Liver (tissue), 8 donors: ENCODE measurements at regions not wholly inside any gene's neighbourhood (a gene's known extent, or its start where the extent isn't known, plus 50 kb on each side); places are given as distances from the start of the nearest gene placed in this dataset.

ENCODE experiments used
- DNase-seq: peaks from one replicate; pipeline ENCODE4 v3.0.0-alpha.2; 2017; ENCODE audit warnings: low spot score
- H3K27ac ChIP-seq, 2 donors: one replicate each; pipeline ENCODE4 v1.7.0; 2013; ENCODE audit warnings: inconsistent platforms in 2 of 2, low read length in 2 of 2, control low read depth in 1 of 2, low read depth in 1 of 2, mild to moderate bottlenecking in 1 of 2
- H3K27me3 ChIP-seq, 4 donors: one replicate each; pipeline versions ENCODE4 v1.6.1 to v1.7.0; 2013; ENCODE audit warnings: low read length in 3 of 4, inconsistent platforms in 1 of 4, mild to moderate bottlenecking in 1 of 4, moderate library complexity in 1 of 4; ENCODE audit not compliant: control insufficient read depth in 4 of 4, insufficient read depth in 4 of 4
- H3K36me3 ChIP-seq, 4 donors: one replicate each; pipeline versions ENCODE4 v1.6.1 to v1.7.0; 2013; ENCODE audit warnings: low read length in 3 of 4, mild to moderate bottlenecking in 3 of 4, low read depth in 1 of 4, moderate library complexity in 1 of 4; ENCODE audit not compliant: control insufficient read depth in 4 of 4, insufficient read depth in 3 of 4
- H3K4me1 ChIP-seq, 4 donors: one replicate each; pipeline versions ENCODE4 v1.6.1 to v1.7.0; 2013; ENCODE audit warnings: low read length in 3 of 4, mild to moderate bottlenecking in 3 of 4, moderate library complexity in 1 of 4; ENCODE audit not compliant: control insufficient read depth in 4 of 4, insufficient read depth in 4 of 4
- H3K4me3 ChIP-seq, 3 donors: one replicate each; pipeline versions ENCODE4 v1.6.1 to v1.7.0; 2013; ENCODE audit warnings: low read length in 3 of 3, control low read depth in 1 of 3, low read depth in 1 of 3, mild to moderate bottlenecking in 1 of 3
- H3K9ac ChIP-seq, 2 donors: one replicate each; pipeline ENCODE4 v1.7.0; 2013; ENCODE audit warnings: low read length in 2 of 2, mild to moderate bottlenecking in 2 of 2, moderate library complexity in 2 of 2, control low read depth in 1 of 2, low read depth in 1 of 2
- H3K9me3 ChIP-seq, 4 donors: one replicate each; pipeline versions ENCODE4 v1.6.1 to v1.7.0; 2013; ENCODE audit warnings: low read length in 3 of 4; ENCODE audit not compliant: control insufficient read depth in 4 of 4
- EGR1 ChIP-seq, 2 donors: IDR thresholded peaks; 2 replicates each; pipeline ENCODE4 v1.6.1; 2016 to 2018; ENCODE audit warnings: antibody characterized with exemption in 2 of 2, low read depth in 2 of 2
- FOXA1 ChIP-seq: IDR thresholded peaks from 2 replicates; pipeline ENCODE4 v1.6.1; 2016; ENCODE audit warnings: antibody characterized with exemption
- FOXA2 ChIP-seq: IDR thresholded peaks from 2 replicates; pipeline ENCODE4 v1.6.1; 2016; ENCODE audit warnings: antibody characterized with exemption
- GABPA ChIP-seq, 2 donors: IDR thresholded peaks in 1 of 2; conservative IDR thresholded peaks in 1 of 2; 2 replicates each; pipeline ENCODE4 v1.6.1; 2016; ENCODE audit warnings: antibody characterized with exemption in 2 of 2, mild to moderate bottlenecking in 1 of 2, moderate library complexity in 1 of 2
- HNF4A ChIP-seq, 2 donors: conservative IDR thresholded peaks; 2 replicates each; pipeline ENCODE4 v1.6.1; 2016; ENCODE audit warnings: antibody characterized with exemption in 2 of 2, mild to moderate bottlenecking in 2 of 2
- HNF4G ChIP-seq: IDR thresholded peaks from 2 replicates; pipeline ENCODE4 v1.6.1; 2016; ENCODE audit warnings: antibody characterized with exemption
- JUND ChIP-seq, 2 donors: IDR thresholded peaks; 2 replicates each; pipeline ENCODE4 v1.6.1; 2016; ENCODE audit warnings: antibody characterized with exemption in 2 of 2
- NR2F2 ChIP-seq: IDR thresholded peaks from 2 replicates; pipeline ENCODE4 v1.6.1; 2016; ENCODE audit warnings: antibody characterized with exemption
- RAD21 ChIP-seq, 2 donors: IDR thresholded peaks; 2 replicates each; pipeline ENCODE4 v1.6.1; 2016; ENCODE audit warnings: antibody characterized with exemption in 2 of 2, mild to moderate bottlenecking in 2 of 2
- RXRA ChIP-seq, 2 donors: IDR thresholded peaks; 2 replicates each; pipeline ENCODE4 v1.6.1; 2017 to 2018; ENCODE audit warnings: antibody characterized with exemption in 2 of 2, mild to moderate bottlenecking in 1 of 2
- SP1 ChIP-seq: IDR thresholded peaks from 2 replicates; pipeline ENCODE4 v1.6.1; 2018; ENCODE audit warnings: antibody characterized with exemption, mild to moderate bottlenecking
- TAF1 ChIP-seq: conservative IDR thresholded peaks from 2 replicates; pipeline ENCODE4 v1.6.1; 2016; ENCODE audit warnings: antibody characterized with exemption, mild to moderate bottlenecking
- YY1 ChIP-seq: IDR thresholded peaks from 2 replicates; pipeline ENCODE4 v1.6.1; 2016; ENCODE audit warnings: antibody characterized with exemption, mild to moderate bottlenecking
- WGBS: extraction: QIAGEN DNeasy Blood & Tissue Kit; methylation state at CpG from one replicate; pipeline ENCODE4 v1.1.7; 2013; 5-methylcytosine and 5-hydroxymethylcytosine counted together
- TF ChIP-seq, protein P1 (sequence below): IDR thresholded peaks from 2 replicates; pipeline ENCODE4 v1.6.1; 2016; ENCODE audit warnings: antibody characterized with exemption
- TF ChIP-seq, protein P2 (sequence below): IDR thresholded peaks from 2 replicates; pipeline ENCODE4 v1.6.1; 2016; ENCODE audit warnings: antibody characterized with exemption
- TF ChIP-seq, protein P3 (sequence below): IDR thresholded peaks from 2 replicates; pipeline ENCODE4 v1.6.1; 2016; ENCODE audit warnings: antibody characterized with exemption
- TF ChIP-seq, protein P4 (sequence below): IDR thresholded peaks from 2 replicates; pipeline ENCODE4 v1.6.1; 2016; ENCODE audit warnings: antibody characterized with exemption, mild to moderate bottlenecking
- TF ChIP-seq, protein P5 (sequence below): fragments of 150-350 bp; IDR thresholded peaks from 2 replicates; pipeline ENCODE4 v1.5.1; 2017; ENCODE audit warnings: improper control_type of control experiment, low read depth, low read length; ENCODE audit not compliant: missing input control
- donor health status: healthy.
- donor health status: healthy.
- donor health status: healthy.
- donor health status: healthy.
- donor health status: healthy.

DNA sequence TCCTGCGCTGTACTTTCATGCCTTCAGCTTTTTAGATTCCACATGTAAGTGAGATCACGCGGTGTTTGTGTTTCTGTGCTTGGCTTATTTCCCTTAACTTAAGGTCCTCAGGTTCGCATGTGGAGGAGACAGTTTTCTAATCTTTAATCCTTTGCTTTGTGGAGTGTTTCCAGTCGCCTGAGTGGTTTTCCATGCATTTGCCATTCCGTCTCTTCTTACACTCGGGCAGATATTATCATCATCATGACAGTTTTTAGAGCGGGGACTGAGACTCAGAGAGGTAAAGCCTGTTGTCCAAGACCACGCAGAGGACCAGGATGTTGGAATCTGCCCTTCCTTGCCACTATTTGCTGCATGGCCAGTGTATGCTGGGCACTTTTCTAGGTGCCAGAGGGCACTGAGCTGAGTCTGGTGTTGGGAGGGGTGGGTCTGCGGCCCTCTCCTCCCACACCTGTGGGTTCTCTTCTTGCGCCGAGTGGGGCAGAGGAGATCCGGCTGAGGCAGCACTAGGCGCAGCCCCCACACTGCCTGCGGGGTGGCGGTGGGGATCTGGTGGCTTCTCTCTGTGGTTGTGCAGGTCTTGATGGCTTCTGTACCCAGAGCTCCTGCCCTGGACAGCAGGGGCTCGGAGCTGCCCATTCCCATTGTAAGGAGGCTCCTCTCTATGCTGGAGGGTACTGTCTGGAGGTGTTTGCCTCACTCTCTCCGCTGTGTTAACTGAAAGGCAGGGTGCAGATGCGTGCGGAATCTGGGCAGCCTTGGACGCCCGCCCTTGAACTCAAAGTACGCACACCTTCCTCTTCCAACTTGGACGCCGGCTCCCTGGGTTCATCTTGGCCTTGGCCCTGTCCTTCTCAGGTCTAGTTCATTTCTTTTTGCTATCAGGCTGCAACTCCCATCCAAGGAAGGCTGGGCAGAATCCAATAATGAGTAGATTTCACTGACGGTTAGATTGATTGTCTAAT is 156.0 kb upstream of the RGMA start:
- H3K9me3 ChIP-seq = no peaks in the 10 kb centered on the region
- no peaks in the 10 kb centered on the region for H3K36me3 ChIP-seq
- no peak overlapping the region for H3K4me3 ChIP-seq
- peaks cover 0 to 3% (median 0%) of the 10 kb centered on the region in 4 donors for H3K27me3 ChIP-seq
- no peak for TF ChIP-seq JUND (IDR thresholded peaks at IDR 0.05)
- TF ChIP-seq TAF1 = no peak
- no peak for TF ChIP-seq SP1
- no peak for TF ChIP-seq YY1
- TF ChIP-seq FOXA1 = no peak
- no peak for TF ChIP-seq RAD21 (IDR thresholded peaks at IDR 0.05)
- TF ChIP-seq GABPA (IDR thresholded peaks at IDR 0.05 in 1 of 2, conservative IDR thresholded peaks at IDR 0.05 in 1 of 2) = no peak
- no peak for TF ChIP-seq EGR1 (IDR thresholded peaks at IDR 0.05; ENCODE audit: low read depth in 2 of 2)
- no peak for TF ChIP-seq NR2F2
- TF ChIP-seq, protein P1, sequence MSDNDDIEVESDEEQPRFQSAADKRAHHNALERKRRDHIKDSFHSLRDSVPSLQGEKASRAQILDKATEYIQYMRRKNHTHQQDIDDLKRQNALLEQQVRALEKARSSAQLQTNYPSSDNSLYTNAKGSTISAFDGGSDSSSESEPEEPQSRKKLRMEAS = no peak
- TF ChIP-seq, protein P2, sequence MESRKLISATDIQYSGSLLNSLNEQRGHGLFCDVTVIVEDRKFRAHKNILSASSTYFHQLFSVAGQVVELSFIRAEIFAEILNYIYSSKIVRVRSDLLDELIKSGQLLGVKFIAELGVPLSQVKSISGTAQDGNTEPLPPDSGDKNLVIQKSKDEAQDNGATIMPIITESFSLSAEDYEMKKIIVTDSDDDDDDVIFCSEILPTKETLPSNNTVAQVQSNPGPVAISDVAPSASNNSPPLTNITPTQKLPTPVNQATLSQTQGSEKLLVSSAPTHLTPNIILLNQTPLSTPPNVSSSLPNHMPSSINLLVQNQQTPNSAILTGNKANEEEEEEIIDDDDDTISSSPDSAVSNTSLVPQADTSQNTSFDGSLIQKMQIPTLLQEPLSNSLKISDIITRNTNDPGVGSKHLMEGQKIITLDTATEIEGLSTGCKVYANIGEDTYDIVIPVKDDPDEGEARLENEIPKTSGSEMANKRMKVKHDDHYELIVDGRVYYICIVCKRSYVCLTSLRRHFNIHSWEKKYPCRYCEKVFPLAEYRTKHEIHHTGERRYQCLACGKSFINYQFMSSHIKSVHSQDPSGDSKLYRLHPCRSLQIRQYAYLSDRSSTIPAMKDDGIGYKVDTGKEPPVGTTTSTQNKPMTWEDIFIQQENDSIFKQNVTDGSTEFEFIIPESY = no peak
- no peak for TF ChIP-seq HNF4G
- TF ChIP-seq, protein P3, sequence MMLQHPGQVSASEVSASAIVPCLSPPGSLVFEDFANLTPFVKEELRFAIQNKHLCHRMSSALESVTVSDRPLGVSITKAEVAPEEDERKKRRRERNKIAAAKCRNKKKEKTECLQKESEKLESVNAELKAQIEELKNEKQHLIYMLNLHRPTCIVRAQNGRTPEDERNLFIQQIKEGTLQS = no peak
- no peak for TF ChIP-seq FOXA2
- no peak for TF ChIP-seq HNF4A (conservative IDR thresholded peaks at IDR 0.05)
- no peak for TF ChIP-seq RXRA (IDR thresholded peaks at IDR 0.05)
- H3K27ac ChIP-seq = no peak overlapping the region
- 80% methylated on average over 26 of the region's 26 CpGs for WGBS
- no peak for DNase-seq
- H3K9ac ChIP-seq = no peak overlapping the region
- no peaks in the 10 kb centered on the region for H3K4me1 ChIP-seq

DNA sequence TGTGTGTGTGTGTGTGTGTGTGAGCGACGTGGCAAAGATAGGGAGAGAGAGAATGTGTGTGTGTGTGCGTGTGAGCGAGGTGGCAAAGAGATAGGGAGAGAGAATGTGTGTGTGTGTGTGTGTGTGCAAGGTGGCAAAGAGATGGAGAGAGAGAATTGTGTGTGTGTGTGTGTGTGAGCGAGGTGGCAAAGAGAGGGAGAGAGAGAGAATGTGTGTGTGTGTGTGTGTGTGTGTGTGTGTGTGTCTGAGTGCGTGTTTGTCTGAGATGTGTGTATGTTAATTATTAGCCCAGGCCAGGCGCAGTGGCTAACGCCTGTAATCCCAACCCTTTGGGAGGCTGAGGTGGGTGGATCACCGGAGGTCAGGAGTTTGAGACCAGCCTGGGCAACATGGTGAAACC is 154.6 kb upstream of the RGMA start:
- H3K9ac ChIP-seq = no peak overlapping the region
- H3K27ac ChIP-seq = no peak overlapping the region
- no peak for DNase-seq
- H3K4me1 ChIP-seq = no peaks in the 10 kb centered on the region
- H3K9me3 ChIP-seq = peaks cover 0 to 4% (median 0%) of the 10 kb centered on the region in 4 donors
- H3K4me3 ChIP-seq = no peak overlapping the region
- H3K27me3 ChIP-seq = peaks cover 0 to 7% (median 0%) of the 10 kb centered on the region in 4 donors
- H3K36me3 ChIP-seq = no peaks in the 10 kb centered on the region
- TF ChIP-seq, protein P4, sequence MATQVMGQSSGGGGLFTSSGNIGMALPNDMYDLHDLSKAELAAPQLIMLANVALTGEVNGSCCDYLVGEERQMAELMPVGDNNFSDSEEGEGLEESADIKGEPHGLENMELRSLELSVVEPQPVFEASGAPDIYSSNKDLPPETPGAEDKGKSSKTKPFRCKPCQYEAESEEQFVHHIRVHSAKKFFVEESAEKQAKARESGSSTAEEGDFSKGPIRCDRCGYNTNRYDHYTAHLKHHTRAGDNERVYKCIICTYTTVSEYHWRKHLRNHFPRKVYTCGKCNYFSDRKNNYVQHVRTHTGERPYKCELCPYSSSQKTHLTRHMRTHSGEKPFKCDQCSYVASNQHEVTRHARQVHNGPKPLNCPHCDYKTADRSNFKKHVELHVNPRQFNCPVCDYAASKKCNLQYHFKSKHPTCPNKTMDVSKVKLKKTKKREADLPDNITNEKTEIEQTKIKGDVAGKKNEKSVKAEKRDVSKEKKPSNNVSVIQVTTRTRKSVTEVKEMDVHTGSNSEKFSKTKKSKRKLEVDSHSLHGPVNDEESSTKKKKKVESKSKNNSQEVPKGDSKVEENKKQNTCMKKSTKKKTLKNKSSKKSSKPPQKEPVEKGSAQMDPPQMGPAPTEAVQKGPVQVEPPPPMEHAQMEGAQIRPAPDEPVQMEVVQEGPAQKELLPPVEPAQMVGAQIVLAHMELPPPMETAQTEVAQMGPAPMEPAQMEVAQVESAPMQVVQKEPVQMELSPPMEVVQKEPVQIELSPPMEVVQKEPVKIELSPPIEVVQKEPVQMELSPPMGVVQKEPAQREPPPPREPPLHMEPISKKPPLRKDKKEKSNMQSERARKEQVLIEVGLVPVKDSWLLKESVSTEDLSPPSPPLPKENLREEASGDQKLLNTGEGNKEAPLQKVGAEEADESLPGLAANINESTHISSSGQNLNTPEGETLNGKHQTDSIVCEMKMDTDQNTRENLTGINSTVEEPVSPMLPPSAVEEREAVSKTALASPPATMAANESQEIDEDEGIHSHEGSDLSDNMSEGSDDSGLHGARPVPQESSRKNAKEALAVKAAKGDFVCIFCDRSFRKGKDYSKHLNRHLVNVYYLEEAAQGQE = no peak
- no peak for TF ChIP-seq HNF4G
- TF ChIP-seq GABPA (IDR thresholded peaks at IDR 0.05 in 1 of 2, conservative IDR thresholded peaks at IDR 0.05 in 1 of 2) = no peak
- TF ChIP-seq SP1 = no peak
- TF ChIP-seq, protein P2 = no peak
- TF ChIP-seq, protein P1 = no peak
- TF ChIP-seq FOXA2 = no peak
- no peak for TF ChIP-seq FOXA1
- TF ChIP-seq YY1 = no peak
- TF ChIP-seq TAF1 = no peak
- TF ChIP-seq RAD21 (IDR thresholded peaks at IDR 0.05) = no peak
- TF ChIP-seq, protein P3 = no peak
- no peak for TF ChIP-seq JUND (IDR thresholded peaks at IDR 0.05)
- TF ChIP-seq NR2F2 = no peak
- TF ChIP-seq HNF4A (conservative IDR thresholded peaks at IDR 0.05) = no peak
- TF ChIP-seq EGR1 (IDR thresholded peaks at IDR 0.05; ENCODE audit: low read depth in 2 of 2) = no peak
- TF ChIP-seq, protein P5, sequence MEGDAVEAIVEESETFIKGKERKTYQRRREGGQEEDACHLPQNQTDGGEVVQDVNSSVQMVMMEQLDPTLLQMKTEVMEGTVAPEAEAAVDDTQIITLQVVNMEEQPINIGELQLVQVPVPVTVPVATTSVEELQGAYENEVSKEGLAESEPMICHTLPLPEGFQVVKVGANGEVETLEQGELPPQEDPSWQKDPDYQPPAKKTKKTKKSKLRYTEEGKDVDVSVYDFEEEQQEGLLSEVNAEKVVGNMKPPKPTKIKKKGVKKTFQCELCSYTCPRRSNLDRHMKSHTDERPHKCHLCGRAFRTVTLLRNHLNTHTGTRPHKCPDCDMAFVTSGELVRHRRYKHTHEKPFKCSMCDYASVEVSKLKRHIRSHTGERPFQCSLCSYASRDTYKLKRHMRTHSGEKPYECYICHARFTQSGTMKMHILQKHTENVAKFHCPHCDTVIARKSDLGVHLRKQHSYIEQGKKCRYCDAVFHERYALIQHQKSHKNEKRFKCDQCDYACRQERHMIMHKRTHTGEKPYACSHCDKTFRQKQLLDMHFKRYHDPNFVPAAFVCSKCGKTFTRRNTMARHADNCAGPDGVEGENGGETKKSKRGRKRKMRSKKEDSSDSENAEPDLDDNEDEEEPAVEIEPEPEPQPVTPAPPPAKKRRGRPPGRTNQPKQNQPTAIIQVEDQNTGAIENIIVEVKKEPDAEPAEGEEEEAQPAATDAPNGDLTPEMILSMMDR = no peak
- WGBS = 54% methylated on average over 9 of the region's 9 CpGs
